Astrocyte (in vitro differentiated cells and primary cell): ENCODE measurements at regions not wholly inside any gene's neighbourhood (a gene's known extent, or its start where the extent isn't known, plus 50 kb on each side); places are given as distances from the start of the nearest gene placed in this dataset.
A peak's percentile ranks its signal among the peaks of the same experiment; 100 is the strongest.

Experiments
- DNase-seq: peaks from one replicate; pipeline ENCODE4 v3.0.0-alpha.2; 2010; ENCODE audit warnings: low read depth
- FAIRE-seq: peaks from 2 replicates; lab custom pipeline; 2011; peaks lifted over from hg19 to GRCh38; lab: Jason Lieb, UNC
- H2AFZ ChIP-seq: 2 replicates; pipeline ENCODE4 v1.6.0; 2012; ENCODE audit warnings: low read depth, low read length, inconsistent platforms
- H3K27ac ChIP-seq: 2 replicates; pipeline ENCODE4 v1.5.1; 2011; ENCODE audit warnings: low read depth, low read length, inconsistent platforms
- H3K27me3 ChIP-seq: 2 replicates; pipeline ENCODE4 v1.6.0; 2011; ENCODE audit warnings: low read length, inconsistent platforms; ENCODE audit not compliant: insufficient read depth
- H3K36me3 ChIP-seq: 2 replicates; pipeline ENCODE4 v1.5.1; 2011; ENCODE audit warnings: low read length, inconsistent platforms; ENCODE audit not compliant: insufficient read depth
- H3K4me1 ChIP-seq: 2 replicates; pipeline ENCODE4 v1.5.1; 2011; ENCODE audit warnings: low read length, inconsistent platforms; ENCODE audit not compliant: insufficient read depth
- H3K4me2 ChIP-seq: 2 replicates; pipeline ENCODE4 v1.6.0; 2012; ENCODE audit warnings: low read length, inconsistent platforms
- H3K4me3 ChIP-seq: 2 replicates; pipeline ENCODE4 v1.5.1; 2011; ENCODE audit warnings: low read depth, mild to moderate bottlenecking, low read length, inconsistent platforms; ENCODE audit not compliant: insufficient read depth
- H3K79me2 ChIP-seq: 2 replicates; pipeline ENCODE4 v1.6.0; 2012; ENCODE audit warnings: mild to moderate bottlenecking, low read length, inconsistent platforms; ENCODE audit not compliant: insufficient read depth
- H3K9ac ChIP-seq: 2 replicates; pipeline ENCODE4 v1.6.0; 2012; ENCODE audit warnings: mild to moderate bottlenecking, low read length, inconsistent platforms
- H3K9me3 ChIP-seq: 2 replicates; pipeline ENCODE4 v1.5.1; 2012; ENCODE audit warnings: low read depth, mild to moderate bottlenecking, low read length, inconsistent platforms; ENCODE audit not compliant: insufficient read depth
- H4K20me1 ChIP-seq: 2 replicates; pipeline ENCODE4 v1.6.0; 2012; ENCODE audit warnings: low read length, inconsistent platforms; ENCODE audit not compliant: insufficient read depth
- H3K27ac Mint-ChIP-seq: one replicate; pipeline ENCODE4 v1.8.0; 2021; ENCODE audit warnings: mild to moderate bottlenecking, mixed read lengths; ENCODE audit not compliant: unreplicated experiment
- H3K27me3 Mint-ChIP-seq: one replicate; pipeline ENCODE4 v1.8.0; 2021; ENCODE audit warnings: low read depth, mixed read lengths; ENCODE audit not compliant: unreplicated experiment
- H3K36me3 Mint-ChIP-seq: one replicate; pipeline ENCODE4 v1.8.0; 2021; ENCODE audit warnings: low read depth, mixed read lengths; ENCODE audit not compliant: unreplicated experiment
- H3K4me1 Mint-ChIP-seq: one replicate; pipeline ENCODE4 v1.8.0; 2021; ENCODE audit warnings: low read depth, mixed read lengths; ENCODE audit not compliant: unreplicated experiment
- H3K4me3 Mint-ChIP-seq: one replicate; pipeline ENCODE4 v1.8.0; 2021; ENCODE audit warnings: mild to moderate bottlenecking, moderate library complexity, mixed read lengths; ENCODE audit not compliant: unreplicated experiment
- H3K9me3 Mint-ChIP-seq: one replicate; pipeline ENCODE4 v1.8.0; 2021; ENCODE audit warnings: mild to moderate bottlenecking, mixed read lengths; ENCODE audit not compliant: unreplicated experiment
- CTCF ChIP-seq: IDR thresholded peaks from 2 replicates; pipeline ENCODE4 v1.5.1; 2011; ENCODE audit warnings: low read depth, mild to moderate bottlenecking, inconsistent platforms, low read length, moderate library complexity; ENCODE audit not compliant: insufficient read depth
- EZH2 ChIP-seq: IDR thresholded peaks from 2 replicates; pipeline ENCODE4 v1.6.1; 2012; ENCODE audit warnings: mild to moderate bottlenecking, low read length, inconsistent platforms; ENCODE audit not compliant: insufficient read depth

DNA sequence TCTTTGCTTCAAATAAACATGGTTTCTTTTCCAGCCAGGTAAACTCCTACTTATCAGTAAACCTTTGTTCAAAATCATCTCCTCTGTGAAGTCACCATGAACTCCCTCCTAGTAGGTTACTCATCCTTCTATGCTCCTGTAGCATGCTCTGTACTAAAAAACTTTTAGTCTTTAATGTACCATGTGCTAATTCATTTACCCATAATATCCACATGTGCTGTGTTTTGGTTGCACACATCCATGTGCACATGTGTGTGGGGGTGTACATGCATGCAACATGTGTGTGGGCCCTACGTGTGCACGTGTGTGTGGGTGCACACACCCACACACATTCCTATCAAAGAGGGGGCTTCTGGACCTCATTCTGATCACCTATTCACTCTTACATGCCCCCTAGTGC, 259.9 kb upstream of the SP4 start:
- Histone ChIP-seq H3K4me3 (no peak overlapping the region), H2AFZ (no peak overlapping the region), H3K27ac (no peak overlapping the region), H3K4me1 (no peaks in the 10 kb centered on the region), H3K9me3 (peaks cover 3% of the 10 kb centered on the region), H3K36me3 (no peaks in the 10 kb centered on the region), H3K27me3 (peaks cover 2% of the 10 kb centered on the region), H3K79me2 (no peaks in the 10 kb centered on the region), H4K20me1 (no peaks in the 10 kb centered on the region), H3K4me2 (no peak overlapping the region), H3K9ac (no peak overlapping the region)
- FAIRE-seq = no peak
- TF ChIP-seq CTCF = no peak
- TF ChIP-seq EZH2 = no peak
- H3K36me3 Mint-ChIP-seq = no peaks in the 10 kb centered on the region
- H3K27me3 Mint-ChIP-seq = peaks cover 31% of the 10 kb centered on the region
- H3K4me3 Mint-ChIP-seq = no peak overlapping the region
- H3K9me3 Mint-ChIP-seq = peaks cover 8% of the 10 kb centered on the region
- H3K4me1 Mint-ChIP-seq = peaks cover 12% of the 10 kb centered on the region
- DNase-seq = no peak
- H3K27ac Mint-ChIP-seq = no peak overlapping the region

DNA sequence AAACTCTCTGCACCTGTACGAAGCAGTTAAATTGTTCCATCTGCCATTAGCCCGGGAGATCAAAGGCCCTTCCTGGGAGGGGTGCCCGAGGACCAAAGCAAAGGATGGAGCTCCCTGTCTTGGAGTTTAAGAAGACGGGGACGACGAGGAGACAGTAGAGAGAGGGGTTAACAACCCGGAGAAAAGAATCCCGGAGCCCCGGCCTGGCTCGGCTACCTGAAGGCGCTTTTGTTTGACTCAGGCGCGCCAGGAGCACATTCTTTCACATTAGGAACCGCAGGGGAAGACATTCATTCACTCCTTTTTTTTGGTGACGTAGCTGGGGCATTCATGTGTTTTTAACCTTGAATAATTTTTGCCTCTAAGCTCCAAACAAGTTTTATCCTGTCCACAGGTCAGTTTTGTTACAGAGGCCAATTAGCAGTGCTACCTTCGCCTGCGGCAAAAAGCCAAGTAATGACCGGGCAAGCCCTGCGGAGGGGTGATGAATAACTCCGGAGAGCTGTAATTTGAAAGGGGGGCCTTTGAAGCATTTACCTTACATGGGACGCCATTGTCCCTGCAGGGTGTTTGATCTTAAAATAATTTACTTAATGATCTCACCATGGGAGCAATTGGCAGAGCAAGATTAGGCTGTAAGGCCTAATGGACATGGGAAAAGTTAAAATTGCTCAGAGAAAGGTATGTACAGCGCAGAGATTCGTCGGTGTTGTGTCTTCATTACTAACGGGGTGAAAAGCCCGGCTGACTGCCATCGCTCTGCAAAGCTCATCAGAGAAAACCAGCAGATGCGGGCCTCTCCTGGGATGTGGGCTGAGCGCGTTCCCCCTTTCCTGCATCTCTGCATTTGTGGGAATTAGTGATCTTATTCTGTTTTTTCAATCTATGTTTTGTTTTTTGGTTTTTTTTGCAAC, 258.0 kb upstream of the SP4 start:
- Histone ChIP-seq H3K79me2 (no peaks in the 10 kb centered on the region), H3K9ac (no peak overlapping the region), H2AFZ (no peak overlapping the region), H3K9me3 (no peaks in the 10 kb centered on the region), H3K27me3 (peaks cover 2% of the 10 kb centered on the region), H3K36me3 (no peaks in the 10 kb centered on the region), H4K20me1 (no peaks in the 10 kb centered on the region), H3K4me3 (no peak overlapping the region), H3K27ac (no peak overlapping the region), H3K4me2 (peak overlapping the region; percentile 30), H3K4me1 (no peaks in the 10 kb centered on the region)
- H3K4me3 Mint-ChIP-seq = peak overlapping the region; percentile 7
- peaks cover 29% of the 10 kb centered on the region for H3K27me3 Mint-ChIP-seq
- no peaks in the 10 kb centered on the region for H3K36me3 Mint-ChIP-seq
- H3K9me3 Mint-ChIP-seq = peaks cover 4% of the 10 kb centered on the region
- DNase-seq (no peak), FAIRE-seq (no peak)
- peaks cover 12% of the 10 kb centered on the region for H3K4me1 Mint-ChIP-seq
- no peak overlapping the region for H3K27ac Mint-ChIP-seq
- TF ChIP-seq EZH2 (no peak), CTCF (no peak)

DNA sequence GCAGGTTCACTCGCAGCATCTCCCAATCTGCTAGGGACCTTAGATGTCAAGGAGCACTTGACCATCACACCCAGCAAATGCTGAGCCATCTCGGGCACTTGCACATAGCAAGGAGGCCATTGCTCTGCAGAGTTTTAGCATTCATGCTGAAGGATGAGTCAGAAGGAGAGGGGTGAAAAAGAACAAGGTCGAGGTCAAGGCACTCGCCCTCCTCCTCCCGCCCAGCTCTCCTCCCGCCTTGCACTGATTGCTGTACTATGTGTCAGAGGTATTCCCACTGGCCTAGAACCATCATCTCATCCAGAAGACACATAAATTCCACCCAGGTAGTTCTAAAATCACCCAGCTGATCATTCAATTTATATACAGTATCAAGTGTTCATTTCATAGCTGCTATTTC, 255.1 kb upstream of the SP4 start:
- H4K20me1 ChIP-seq = no peaks in the 10 kb centered on the region
- no peaks in the 10 kb centered on the region for H3K9me3 Mint-ChIP-seq
- H3K27me3 ChIP-seq = peaks cover 2% of the 10 kb centered on the region
- no peak overlapping the region for H3K9ac ChIP-seq
- no peak overlapping the region for H3K4me3 ChIP-seq
- no peaks in the 10 kb centered on the region for H3K79me2 ChIP-seq
- no peaks in the 10 kb centered on the region for H3K36me3 ChIP-seq
- no peaks in the 10 kb centered on the region for H3K36me3 Mint-ChIP-seq
- H2AFZ ChIP-seq = no peak overlapping the region
- TF ChIP-seq CTCF (no peak), EZH2 (no peak)
- no peak overlapping the region for H3K27ac Mint-ChIP-seq
- no peak overlapping the region for H3K4me3 Mint-ChIP-seq
- peaks cover 12% of the 10 kb centered on the region for H3K4me1 Mint-ChIP-seq
- no peak overlapping the region for H3K27ac ChIP-seq
- DNase-seq = no peak
- no peak overlapping the region for H3K4me2 ChIP-seq
- H3K9me3 ChIP-seq = peaks cover 4% of the 10 kb centered on the region
- no peaks in the 10 kb centered on the region for H3K4me1 ChIP-seq
- no peak for FAIRE-seq
- peaks cover 19% of the 10 kb centered on the region for H3K27me3 Mint-ChIP-seq
